ENCODE measurements at regions not wholly inside any gene's neighbourhood (a gene's known extent, or its start where the extent isn't known, plus 50 kb on each side); places are given as distances from the start of the nearest gene placed in this dataset.

- Histone ChIP-seq H3K27me3 (ENCODE audit: insufficient read depth, low read depth) (peaks cover 6% of the 10 kb centered on the region; the same call in 1 of the 2 replicates), H3K4me1 (ENCODE audit: low read depth, poor library complexity, severe bottlenecking) (no peaks in the 10 kb centered on the region), H4K20me1 (ENCODE audit: insufficient read depth) (no peaks in the 10 kb centered on the region), H3K79me2 (ENCODE audit: insufficient read depth, low read depth) (no peaks in the 10 kb centered on the region), H2AFZ (ENCODE audit: low read depth) (no peak overlapping the region), H3K4me2 (no peak overlapping the region), H3K9ac (no peak overlapping the region), H3K36me3 (ENCODE audit: insufficient read depth) (no peaks in the 10 kb centered on the region), H3K4me3 (IDR thresholded peaks at IDR 0.05; ENCODE audit: insufficient read depth, low read depth, low read length) (no peak overlapping the region), H3K27ac (no peak overlapping the region)
- TF ChIP-seq, protein P1, sequence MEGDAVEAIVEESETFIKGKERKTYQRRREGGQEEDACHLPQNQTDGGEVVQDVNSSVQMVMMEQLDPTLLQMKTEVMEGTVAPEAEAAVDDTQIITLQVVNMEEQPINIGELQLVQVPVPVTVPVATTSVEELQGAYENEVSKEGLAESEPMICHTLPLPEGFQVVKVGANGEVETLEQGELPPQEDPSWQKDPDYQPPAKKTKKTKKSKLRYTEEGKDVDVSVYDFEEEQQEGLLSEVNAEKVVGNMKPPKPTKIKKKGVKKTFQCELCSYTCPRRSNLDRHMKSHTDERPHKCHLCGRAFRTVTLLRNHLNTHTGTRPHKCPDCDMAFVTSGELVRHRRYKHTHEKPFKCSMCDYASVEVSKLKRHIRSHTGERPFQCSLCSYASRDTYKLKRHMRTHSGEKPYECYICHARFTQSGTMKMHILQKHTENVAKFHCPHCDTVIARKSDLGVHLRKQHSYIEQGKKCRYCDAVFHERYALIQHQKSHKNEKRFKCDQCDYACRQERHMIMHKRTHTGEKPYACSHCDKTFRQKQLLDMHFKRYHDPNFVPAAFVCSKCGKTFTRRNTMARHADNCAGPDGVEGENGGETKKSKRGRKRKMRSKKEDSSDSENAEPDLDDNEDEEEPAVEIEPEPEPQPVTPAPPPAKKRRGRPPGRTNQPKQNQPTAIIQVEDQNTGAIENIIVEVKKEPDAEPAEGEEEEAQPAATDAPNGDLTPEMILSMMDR (conservative IDR thresholded peaks at IDR 0.05; ENCODE audit: low read depth, low read length), result no peak
Measured at GRCh38 chr1:29838738-29839320, 602.5 kb downstream of the PTPRU start.

DNA sequence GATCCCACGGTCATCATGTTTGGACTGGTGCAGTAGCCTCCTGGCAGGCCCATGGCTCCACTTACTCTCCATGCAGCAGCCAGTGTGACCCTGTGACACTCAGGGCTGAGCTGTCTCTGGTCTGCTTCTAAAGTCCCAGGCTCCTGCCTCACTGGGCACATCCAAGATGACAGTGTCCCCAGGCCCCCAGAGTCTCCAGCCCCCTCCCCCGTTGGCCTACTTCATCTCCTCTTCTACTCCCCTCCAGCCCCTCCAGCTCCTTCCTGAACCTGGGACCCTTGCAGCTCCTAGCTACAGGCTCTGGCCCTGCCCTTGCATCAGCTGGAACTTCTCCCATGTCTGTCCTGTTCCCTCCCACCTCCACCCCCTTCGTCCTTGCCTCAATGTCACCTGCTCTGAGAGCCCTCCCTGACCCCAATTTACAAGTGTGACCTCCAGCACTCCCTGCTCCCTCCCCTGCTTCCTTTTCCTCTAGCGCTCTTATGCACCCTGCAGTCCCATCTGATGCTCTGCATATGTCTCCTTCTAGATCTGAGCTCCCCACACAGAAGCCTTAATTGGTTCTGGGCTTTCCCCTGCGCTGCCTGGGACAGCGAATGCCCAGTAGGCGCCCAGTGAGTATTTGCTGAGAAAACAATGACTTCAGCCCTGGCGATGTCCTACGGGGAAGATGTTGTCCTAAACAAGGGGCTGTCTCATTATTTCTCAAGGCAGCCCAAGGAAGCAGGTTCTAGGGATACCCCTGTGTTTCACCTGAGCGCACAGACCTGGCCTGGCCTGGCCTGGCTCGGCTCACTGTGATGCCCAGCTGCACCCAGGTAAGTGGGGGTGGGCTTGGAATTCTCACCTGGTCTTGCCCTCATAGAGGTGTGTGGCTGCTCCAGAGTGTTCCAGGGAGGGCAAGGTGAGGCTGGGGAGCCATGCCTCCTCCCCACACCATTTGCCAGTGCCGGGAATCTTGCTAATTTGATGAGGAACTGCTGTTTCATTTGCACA, 600.6 kb downstream of the PTPRU start:
- peaks cover 6% of the 10 kb centered on the region; the same call in 1 of the 2 replicates for H3K27me3 ChIP-seq (ENCODE audit: insufficient read depth, low read depth)
- no peaks in the 10 kb centered on the region for H3K4me1 ChIP-seq (ENCODE audit: low read depth, poor library complexity, severe bottlenecking)
- H3K36me3 ChIP-seq (ENCODE audit: insufficient read depth), result no peaks in the 10 kb centered on the region
- H2AFZ ChIP-seq (ENCODE audit: low read depth), result no peak overlapping the region
- H3K9ac ChIP-seq, result no peak overlapping the region
- H3K4me2 ChIP-seq, result no peak overlapping the region
- TF ChIP-seq, protein P1 (conservative IDR thresholded peaks at IDR 0.05; ENCODE audit: low read depth, low read length), result no peak
- no peaks in the 10 kb centered on the region for H3K79me2 ChIP-seq (ENCODE audit: insufficient read depth, low read depth)
- no peak overlapping the region for H3K4me3 ChIP-seq (IDR thresholded peaks at IDR 0.05; ENCODE audit: insufficient read depth, low read depth, low read length)
- no peaks in the 10 kb centered on the region for H4K20me1 ChIP-seq (ENCODE audit: insufficient read depth)
- no peak overlapping the region for H3K27ac ChIP-seq

DNA sequence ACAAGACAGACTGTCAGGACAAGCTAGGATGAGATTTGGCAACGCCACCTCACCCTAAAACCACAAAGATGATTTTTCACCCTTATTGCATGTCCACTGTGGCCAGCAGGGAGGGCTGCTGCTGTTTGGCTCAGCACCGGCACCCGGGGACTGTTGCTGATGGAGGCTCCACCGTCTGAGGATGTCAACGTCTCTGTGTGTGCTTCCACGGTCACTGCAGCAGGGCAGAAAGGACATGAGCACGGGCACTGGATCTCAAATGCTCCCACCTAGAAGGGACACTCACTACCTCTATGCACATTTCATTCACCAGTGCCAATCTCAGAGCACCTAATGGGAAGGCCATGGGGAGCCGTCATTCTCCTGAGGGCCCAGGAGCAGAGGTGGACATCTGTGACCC, 599.6 kb downstream of the PTPRU start:
- Histone ChIP-seq H3K79me2 (ENCODE audit: insufficient read depth, low read depth) (no peaks in the 10 kb centered on the region), H3K36me3 (ENCODE audit: insufficient read depth) (no peaks in the 10 kb centered on the region), H3K4me1 (ENCODE audit: low read depth, poor library complexity, severe bottlenecking) (no peaks in the 10 kb centered on the region), H4K20me1 (ENCODE audit: insufficient read depth) (no peaks in the 10 kb centered on the region), H3K4me2 (no peak overlapping the region), H3K27me3 (ENCODE audit: insufficient read depth, low read depth) (peaks cover 6% of the 10 kb centered on the region; the same call in 1 of the 2 replicates), H3K27ac (no peak overlapping the region), H2AFZ (ENCODE audit: low read depth) (no peak overlapping the region), H3K4me3 (IDR thresholded peaks at IDR 0.05; ENCODE audit: insufficient read depth, low read depth, low read length) (no peak overlapping the region), H3K9ac (no peak overlapping the region)
- TF ChIP-seq, protein P1 (conservative IDR thresholded peaks at IDR 0.05; ENCODE audit: low read depth, low read length), result no peak

DNA sequence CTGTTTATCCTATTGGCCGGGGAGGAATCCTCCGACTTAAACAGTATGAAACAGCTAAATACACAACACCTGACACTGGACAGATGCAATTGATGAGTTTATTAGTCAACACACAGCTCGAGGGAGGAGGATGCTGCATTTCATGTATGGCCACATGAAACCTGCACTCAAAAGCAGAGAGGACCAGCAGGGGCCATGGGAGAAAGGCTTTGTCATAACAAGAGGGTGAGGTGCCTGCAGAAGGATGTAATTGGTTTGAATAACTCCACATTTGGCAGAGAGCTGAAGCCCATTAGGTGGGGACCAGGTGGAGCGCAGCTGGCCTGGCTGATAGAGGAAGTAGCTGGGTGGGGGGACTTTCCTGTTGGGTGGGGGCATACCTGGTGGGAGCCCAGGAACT, 599.1 kb downstream of the PTPRU start:
- TF ChIP-seq, protein P1 (conservative IDR thresholded peaks at IDR 0.05; ENCODE audit: low read depth, low read length), result no peak

More for the DNA sequence above, 599.1 kb downstream of the PTPRU start:
- Histone ChIP-seq H2AFZ (ENCODE audit: low read depth) (no peak overlapping the region), H3K36me3 (ENCODE audit: insufficient read depth) (no peaks in the 10 kb centered on the region), H3K27ac (no peak overlapping the region), H3K27me3 (ENCODE audit: insufficient read depth, low read depth) (peaks cover 6% of the 10 kb centered on the region; the same call in 1 of the 2 replicates), H3K4me1 (ENCODE audit: low read depth, poor library complexity, severe bottlenecking) (no peaks in the 10 kb centered on the region), H3K4me3 (IDR thresholded peaks at IDR 0.05; ENCODE audit: insufficient read depth, low read depth, low read length) (no peak overlapping the region), H3K79me2 (ENCODE audit: insufficient read depth, low read depth) (no peaks in the 10 kb centered on the region), H4K20me1 (ENCODE audit: insufficient read depth) (no peaks in the 10 kb centered on the region), H3K4me2 (no peak overlapping the region), H3K9ac (no peak overlapping the region)

Measured in KMS-11 (cell line).